Tibial nerve (tissue), 4 donors: ENCODE measurements at regions not wholly inside any gene's neighbourhood (a gene's known extent, or its start where the extent isn't known, plus 50 kb on each side); places are given as distances from the start of the nearest gene placed in this dataset.

Experiments used
- DNase-seq, 2 donors: peaks; one replicate each; pipeline ENCODE4 v3.0.0-alpha.2; 2019; ENCODE audit warnings: low spot score in 2 of 2
- H3K27ac ChIP-seq, 4 donors: fragments of 200-600 bp; sonication (generic) in 3 of 4; one replicate each; pipeline ENCODE4 v1.5.1; 2017 to 2019; ENCODE audit warnings: mild to moderate bottlenecking in 1 of 4
- H3K27me3 ChIP-seq, 2 donors: fragments of 200-600 bp; sonication (generic) in 1 of 2; one replicate each; pipeline versions ENCODE4 v1.5.1 to v1.6.0; 2017 to 2019
- H3K36me3 ChIP-seq, 3 donors: fragments of 200-600 bp; sonication (generic); one replicate each; pipeline ENCODE4 v1.5.1; 2018 to 2019
- H3K4me1 ChIP-seq, 4 donors: fragments of 200-600 bp; sonication (generic) in 3 of 4; one replicate each; pipeline ENCODE4 v1.5.1; 2017 to 2019
- H3K4me3 ChIP-seq, 4 donors: fragments of 200-600 bp; sonication (generic) in 3 of 4; one replicate each; pipeline ENCODE4 v1.5.1; 2017 to 2019; ENCODE audit warnings: mild to moderate bottlenecking in 1 of 4, moderate library complexity in 1 of 4
- H3K9me3 ChIP-seq, 4 donors: fragments of 200-600 bp; sonication (generic) in 3 of 4; one replicate each; pipeline ENCODE4 v1.5.1; 2017 to 2019
- EP300 ChIP-seq, 2 donors: sonication (generic); formaldehyde crosslinking; IDR thresholded peaks; one replicate each; pipeline ENCODE4 v1.6.1; 2017; ENCODE audit warnings: antibody characterized with exemption in 2 of 2, mild to moderate bottlenecking in 1 of 2
- POLR2A ChIP-seq, 2 donors: fragments of 450-650 bp; IDR thresholded peaks; one replicate each; pipeline ENCODE4 v1.6.1; 2017; ENCODE audit warnings: antibody characterized with exemption in 2 of 2, mild to moderate bottlenecking in 2 of 2, moderate library complexity in 2 of 2
- WGBS, 2 donors: methylation state at CpG; one replicate each; pipeline ENCODE4 v1.1.5; 2018; 5-methylcytosine and 5-hydroxymethylcytosine counted together
- TF ChIP-seq, protein P1 (sequence below), 5 experiments: fragments of 200-600 bp in 3 of 5; fragments of 450-650 bp in 2 of 5; sonication (generic) in 3 of 5; IDR thresholded peaks; one replicate each; pipeline ENCODE4 v1.5.1; 2016 to 2019; ENCODE audit warnings: antibody characterized with exemption in 5 of 5, mild to moderate bottlenecking in 3 of 5, moderate library complexity in 2 of 5

DNA sequence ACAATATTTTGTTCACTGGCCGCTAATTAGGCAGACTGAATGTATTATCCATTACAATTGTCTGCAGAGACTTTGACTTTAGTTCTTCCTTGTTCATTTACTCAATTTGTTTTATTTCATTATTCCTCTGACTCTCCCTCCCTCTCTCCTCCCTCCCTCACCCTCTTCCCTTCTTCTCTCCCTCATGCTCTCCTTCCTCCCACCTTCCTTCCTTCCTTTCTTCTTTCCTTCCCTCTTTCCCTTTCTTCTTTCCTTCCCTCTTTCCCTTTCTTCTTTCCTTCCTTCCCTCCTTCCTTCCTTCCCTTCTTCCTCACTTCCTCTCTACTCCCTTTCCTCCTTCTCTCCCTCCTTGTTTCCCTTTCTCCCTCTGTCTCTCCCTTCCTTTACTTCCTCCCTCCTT, 1591.0 kb upstream of the SLC10A2 start:
- TF ChIP-seq EP300 (IDR thresholded peaks at IDR 0.05): no peak
- TF ChIP-seq, protein P1, sequence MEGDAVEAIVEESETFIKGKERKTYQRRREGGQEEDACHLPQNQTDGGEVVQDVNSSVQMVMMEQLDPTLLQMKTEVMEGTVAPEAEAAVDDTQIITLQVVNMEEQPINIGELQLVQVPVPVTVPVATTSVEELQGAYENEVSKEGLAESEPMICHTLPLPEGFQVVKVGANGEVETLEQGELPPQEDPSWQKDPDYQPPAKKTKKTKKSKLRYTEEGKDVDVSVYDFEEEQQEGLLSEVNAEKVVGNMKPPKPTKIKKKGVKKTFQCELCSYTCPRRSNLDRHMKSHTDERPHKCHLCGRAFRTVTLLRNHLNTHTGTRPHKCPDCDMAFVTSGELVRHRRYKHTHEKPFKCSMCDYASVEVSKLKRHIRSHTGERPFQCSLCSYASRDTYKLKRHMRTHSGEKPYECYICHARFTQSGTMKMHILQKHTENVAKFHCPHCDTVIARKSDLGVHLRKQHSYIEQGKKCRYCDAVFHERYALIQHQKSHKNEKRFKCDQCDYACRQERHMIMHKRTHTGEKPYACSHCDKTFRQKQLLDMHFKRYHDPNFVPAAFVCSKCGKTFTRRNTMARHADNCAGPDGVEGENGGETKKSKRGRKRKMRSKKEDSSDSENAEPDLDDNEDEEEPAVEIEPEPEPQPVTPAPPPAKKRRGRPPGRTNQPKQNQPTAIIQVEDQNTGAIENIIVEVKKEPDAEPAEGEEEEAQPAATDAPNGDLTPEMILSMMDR (IDR thresholded peaks at IDR 0.05): no peak
- TF ChIP-seq POLR2A (IDR thresholded peaks at IDR 0.05): no peak
- no peak overlapping the region for H3K27ac ChIP-seq
- H3K9me3 ChIP-seq: no peaks in the 10 kb centered on the region
- no peaks in the 10 kb centered on the region for H3K27me3 ChIP-seq
- 96 to 100% methylated on average over 1 of the region's 1 CpG for WGBS, 2 donors
- no peak for DNase-seq
- H3K4me1 ChIP-seq: no peaks in the 10 kb centered on the region
- no peaks in the 10 kb centered on the region for H3K36me3 ChIP-seq
- H3K4me3 ChIP-seq: no peak overlapping the region

DNA sequence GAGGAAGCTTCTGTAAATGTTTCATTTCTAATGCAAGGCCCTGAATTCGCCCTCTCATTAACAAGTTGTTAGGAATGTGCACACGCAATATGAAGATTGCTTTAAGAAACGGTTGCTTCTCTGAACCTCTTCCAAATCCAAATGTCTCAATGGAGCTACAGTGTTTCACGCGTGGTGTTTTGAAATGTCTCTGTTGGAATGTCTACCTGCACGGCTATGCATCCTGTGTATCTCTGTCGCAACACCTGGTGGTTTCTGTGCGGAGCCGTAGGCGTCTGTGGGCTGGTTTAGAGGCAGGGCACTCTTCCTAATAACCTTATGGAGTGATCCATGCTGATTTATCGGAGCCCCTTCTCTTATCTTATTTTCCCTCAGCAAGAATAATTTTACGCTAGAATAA, 1584.2 kb upstream of the SLC10A2 start:
- no peak overlapping the region for H3K27ac ChIP-seq
- H3K36me3 ChIP-seq: no peaks in the 10 kb centered on the region
- no peak for DNase-seq
- TF ChIP-seq EP300 (IDR thresholded peaks at IDR 0.05) (no peak), POLR2A (IDR thresholded peaks at IDR 0.05) (no peak)
- TF ChIP-seq, protein P1 (IDR thresholded peaks at IDR 0.05): no peak
- no peak overlapping the region for H3K4me3 ChIP-seq
- 63 to 69% methylated on average over 12 of the region's 12 CpGs for WGBS, 2 donors
- no peaks in the 10 kb centered on the region for H3K4me1 ChIP-seq
- H3K9me3 ChIP-seq: no peaks in the 10 kb centered on the region
- no peaks in the 10 kb centered on the region for H3K27me3 ChIP-seq

DNA sequence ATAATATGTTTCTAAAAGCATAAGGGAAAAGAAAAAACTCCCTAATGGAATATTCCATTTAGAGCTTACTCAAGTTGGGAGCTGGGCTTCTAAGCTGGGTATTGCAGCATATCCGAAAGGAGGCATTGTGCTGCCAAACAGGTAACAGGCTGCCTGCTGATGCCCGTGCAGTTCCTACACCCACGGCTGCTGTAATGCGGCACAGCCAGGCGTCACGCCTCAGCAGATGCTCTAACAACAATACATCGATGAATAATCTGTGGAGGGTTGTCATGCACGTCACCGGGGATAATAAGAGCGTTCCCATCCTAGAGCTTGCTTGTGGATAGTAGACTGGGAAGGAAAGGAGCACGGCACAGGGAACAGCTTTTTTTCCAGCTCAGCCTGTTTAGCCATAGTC, 1582.1 kb upstream of the SLC10A2 start:
- WGBS, 2 donors: 87 to 93% methylated on average over 11 of the region's 11 CpGs
- no peaks in the 10 kb centered on the region for H3K36me3 ChIP-seq
- no peak overlapping the region for H3K4me3 ChIP-seq
- no peaks in the 10 kb centered on the region for H3K27me3 ChIP-seq
- H3K4me1 ChIP-seq: no peaks in the 10 kb centered on the region
- H3K27ac ChIP-seq: no peak overlapping the region
- no peaks in the 10 kb centered on the region for H3K9me3 ChIP-seq
- TF ChIP-seq, protein P1 (IDR thresholded peaks at IDR 0.05): no peak
- TF ChIP-seq POLR2A (IDR thresholded peaks at IDR 0.05) (no peak), EP300 (IDR thresholded peaks at IDR 0.05) (no peak)
- no peak for DNase-seq

DNA sequence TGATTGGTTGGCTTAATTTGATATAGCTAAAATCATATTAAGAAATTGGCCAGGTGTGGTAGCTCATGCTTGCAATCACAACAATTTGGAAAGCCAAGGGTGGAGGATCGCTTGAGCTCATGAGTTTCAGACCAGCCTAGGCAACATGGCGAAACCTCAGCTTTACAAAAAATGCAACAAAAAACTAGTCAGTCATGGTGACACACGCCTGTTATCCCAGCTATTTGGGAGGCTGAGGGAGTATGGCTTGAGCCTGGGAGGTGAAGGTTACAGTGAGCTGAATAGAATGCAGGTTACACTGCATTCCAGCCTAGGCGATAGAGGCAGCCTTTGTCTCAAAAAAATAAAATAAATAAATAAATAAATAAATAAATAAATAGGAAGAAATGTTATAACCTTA, 1579.6 kb upstream of the SLC10A2 start:
- Histone ChIP-seq H3K4me3 (no peak overlapping the region), H3K36me3 (no peaks in the 10 kb centered on the region), H3K9me3 (no peaks in the 10 kb centered on the region), H3K27ac (no peak overlapping the region), H3K4me1 (no peaks in the 10 kb centered on the region), H3K27me3 (no peaks in the 10 kb centered on the region)
- DNase-seq: no peak
- 93 to 94% methylated on average over 4 of the region's 4 CpGs for WGBS, 2 donors
- no peak for TF ChIP-seq EP300 (IDR thresholded peaks at IDR 0.05)
- TF ChIP-seq POLR2A (IDR thresholded peaks at IDR 0.05): no peak
- TF ChIP-seq, protein P1 (IDR thresholded peaks at IDR 0.05): no peak

DNA sequence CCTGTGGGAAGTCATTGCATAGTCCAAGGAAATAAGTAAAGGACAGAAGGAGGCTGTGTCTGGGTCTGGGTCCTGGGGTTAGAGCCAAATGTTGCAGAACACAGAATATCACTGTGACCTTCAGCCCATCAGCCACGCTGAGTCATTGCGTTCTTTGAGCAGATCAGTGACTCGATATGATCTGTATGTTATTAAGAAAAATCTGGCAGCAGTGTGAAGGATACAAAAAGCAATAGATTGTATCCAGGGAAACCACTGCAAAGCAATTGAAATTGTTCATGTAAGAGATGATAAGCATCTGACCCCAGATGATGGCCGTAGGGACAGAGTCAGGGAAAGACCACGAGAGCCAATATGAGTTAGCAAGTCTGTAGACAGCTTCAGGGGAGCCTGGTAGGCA, 1575.1 kb upstream of the SLC10A2 start:
- no peaks in the 10 kb centered on the region for H3K27me3 ChIP-seq
- TF ChIP-seq POLR2A (IDR thresholded peaks at IDR 0.05) (no peak), EP300 (IDR thresholded peaks at IDR 0.05) (no peak)
- TF ChIP-seq, protein P1 (IDR thresholded peaks at IDR 0.05): no peak

More for the DNA sequence above, 1575.1 kb upstream of the SLC10A2 start:
- H3K27ac ChIP-seq: no peak overlapping the region
- 56 to 74% methylated on average over 5 of the region's 5 CpGs for WGBS, 2 donors
- no peaks in the 10 kb centered on the region for H3K9me3 ChIP-seq
- H3K4me1 ChIP-seq: no peaks in the 10 kb centered on the region
- no peak overlapping the region for H3K4me3 ChIP-seq
- no peaks in the 10 kb centered on the region for H3K36me3 ChIP-seq
- no peak for DNase-seq
